ENCODE measurements at regions not wholly inside any gene's neighbourhood (a gene's known extent, or its start where the extent isn't known, plus 50 kb on each side); places are given as distances from the start of the nearest gene placed in this dataset.

- Histone ChIP-seq H3K36me3 (ENCODE audit: control insufficient read depth, insufficient read depth, low read length) (no peaks in the 10 kb centered on the region), H3K9ac (no peak overlapping the region), H3K4me2 (ENCODE audit: low read length) (no peak overlapping the region), H2AFZ (no peak overlapping the region), H3K27me3 (ENCODE audit: control insufficient read depth, insufficient read depth, low read length) (no peaks in the 10 kb centered on the region), H3K4me3 (ENCODE audit: low read depth, low read length) (no peak overlapping the region), H3K79me2 (no peaks in the 10 kb centered on the region), H3K9me3 (ENCODE audit: control insufficient read depth, low read length) (no peaks in the 10 kb centered on the region), H3K27ac (no peak overlapping the region), H3K4me1 (no peaks in the 10 kb centered on the region)
- no peak for TF ChIP-seq CTCF (IDR thresholded peaks at IDR 0.05)
Observed at GRCh38 chr1:65505547-65506300, 85.3 kb downstream of the LEPR start.

GRCh38 chr1:65508051-65508450 lies 87.6 kb downstream of the LEPR start:
- no peaks in the 10 kb centered on the region for H3K27me3 ChIP-seq (ENCODE audit: control insufficient read depth, insufficient read depth, low read length)
- no peaks in the 10 kb centered on the region for H3K9me3 ChIP-seq (ENCODE audit: control insufficient read depth, low read length)
- H3K4me3 ChIP-seq (ENCODE audit: low read depth, low read length), result no peak overlapping the region
- H3K9ac ChIP-seq, result no peak overlapping the region
- no peaks in the 10 kb centered on the region for H3K4me1 ChIP-seq
- no peak overlapping the region for H2AFZ ChIP-seq
- TF ChIP-seq CTCF (IDR thresholded peaks at IDR 0.05), result no peak
- H3K27ac ChIP-seq, result no peak overlapping the region
- H3K79me2 ChIP-seq, result no peaks in the 10 kb centered on the region
- H3K36me3 ChIP-seq (ENCODE audit: control insufficient read depth, insufficient read depth, low read length), result no peaks in the 10 kb centered on the region
- no peak overlapping the region for H3K4me2 ChIP-seq (ENCODE audit: low read length)

GRCh38 chr1:65509912-65510680 lies 89.6 kb downstream of the LEPR start:
- Histone ChIP-seq H3K4me3 (ENCODE audit: low read depth, low read length) (no peak overlapping the region), H3K4me2 (ENCODE audit: low read length) (no peak overlapping the region), H3K79me2 (no peaks in the 10 kb centered on the region), H3K36me3 (ENCODE audit: control insufficient read depth, insufficient read depth, low read length) (no peaks in the 10 kb centered on the region), H3K9me3 (ENCODE audit: control insufficient read depth, low read length) (no peaks in the 10 kb centered on the region), H2AFZ (no peak overlapping the region), H3K4me1 (no peaks in the 10 kb centered on the region), H3K9ac (no peak overlapping the region), H3K27me3 (ENCODE audit: control insufficient read depth, insufficient read depth, low read length) (no peaks in the 10 kb centered on the region), H3K27ac (no peak overlapping the region)
- no peak for TF ChIP-seq CTCF (IDR thresholded peaks at IDR 0.05)

GRCh38 chr1:65510961-65511360 lies 90.5 kb downstream of the LEPR start:
- H3K36me3 ChIP-seq (ENCODE audit: control insufficient read depth, insufficient read depth, low read length), result no peaks in the 10 kb centered on the region
- no peaks in the 10 kb centered on the region for H3K9me3 ChIP-seq (ENCODE audit: control insufficient read depth, low read length)
- H3K27me3 ChIP-seq (ENCODE audit: control insufficient read depth, insufficient read depth, low read length), result no peaks in the 10 kb centered on the region
- no peak overlapping the region for H3K27ac ChIP-seq
- no peak overlapping the region for H3K9ac ChIP-seq
- no peak overlapping the region for H2AFZ ChIP-seq
- no peak for TF ChIP-seq CTCF (IDR thresholded peaks at IDR 0.05)
- H3K4me1 ChIP-seq, result no peaks in the 10 kb centered on the region
- no peaks in the 10 kb centered on the region for H3K79me2 ChIP-seq
- H3K4me2 ChIP-seq (ENCODE audit: low read length), result no peak overlapping the region
- H3K4me3 ChIP-seq (ENCODE audit: low read depth, low read length), result no peak overlapping the region

Data from parathyroid adenoma (tissue), 2 donors.